ENCODE measurements at regions not wholly inside any gene's neighbourhood (a gene's known extent, or its start where the extent isn't known, plus 50 kb on each side); places are given as distances from the start of the nearest gene placed in this dataset.

- no peak overlapping the region for H2BK5ac ChIP-seq (ENCODE audit: insufficient read length, low read length)
- H3K4me2 ChIP-seq (ENCODE audit: insufficient read depth, insufficient read length, low read length): no peak overlapping the region
- no peaks in the 10 kb centered on the region for H3K27me3 Mint-ChIP-seq (ENCODE audit: low read depth)
- no peaks in the 10 kb centered on the region for H3K4me1 ChIP-seq (ENCODE audit: insufficient read depth, low read length)
- no peak overlapping the region for H3K9ac ChIP-seq (ENCODE audit: extremely low read depth, insufficient read length, low read length)
- H3K23me2 ChIP-seq (ENCODE audit: insufficient read length, low read depth, low read length, poor library complexity, severe bottlenecking): no peaks in the 10 kb centered on the region
- no peak overlapping the region for H3K18ac ChIP-seq (ENCODE audit: insufficient read length, low read depth, low read length)
- H3K4ac ChIP-seq (ENCODE audit: low read depth, low read length): no peak overlapping the region
- no peaks in the 10 kb centered on the region for H3K79me1 ChIP-seq (ENCODE audit: insufficient read depth, low read depth, low read length, poor library complexity, severe bottlenecking)
- no peak overlapping the region for H4K5ac ChIP-seq (ENCODE audit: insufficient read length, low read depth, low read length)
- no peaks in the 10 kb centered on the region for H3K27me3 ChIP-seq (ENCODE audit: insufficient read depth, low read length)
- no peak overlapping the region for H4K8ac ChIP-seq (replicated peaks; ENCODE audit: insufficient read length, low read depth, low read length)
- no peak overlapping the region for H4K91ac ChIP-seq (ENCODE audit: insufficient read length, low read depth, low read length)
- no peak overlapping the region for H2BK20ac ChIP-seq (ENCODE audit: low read depth, low read length, poor library complexity, severe bottlenecking)
- peak overlapping the region in 1 of 3 experiments; percentile 37; a peak in 2 of 7 replicates for H3K27ac Mint-ChIP-seq
- no peaks in the 10 kb centered on the region for H3K79me2 ChIP-seq (ENCODE audit: insufficient read depth, low read length)
- H3K27ac ChIP-seq (ENCODE audit: insufficient read length, low read depth, low read length): no peak overlapping the region
- no peaks in the 10 kb centered on the region for H3K9me3 ChIP-seq (ENCODE audit: control insufficient read depth, low read depth, low read length)
- H3K9me3 Mint-ChIP-seq: peaks cover 7 to 12% of the 10 kb centered on the region in 2 experiments; a peak in 4 of 5 replicates
- H3T11ph ChIP-seq (ENCODE audit: low read length): no peak overlapping the region
- H3K4me1 Mint-ChIP-seq: peaks cover 21 to 23% of the 10 kb centered on the region in 2 experiments
- no peak for TF ChIP-seq CTCF (conservative IDR thresholded peaks at IDR 0.05)
- no peaks in the 10 kb centered on the region for H4K20me1 ChIP-seq (ENCODE audit: control insufficient read depth, insufficient read depth, insufficient read length)
- H2BK120ac ChIP-seq (ENCODE audit: low read depth, low read length, poor library complexity, severe bottlenecking): no peak overlapping the region
- H3K23ac ChIP-seq (ENCODE audit: insufficient read length, low read depth, low read length): no peak overlapping the region
- H2AK5ac ChIP-seq (ENCODE audit: insufficient read length, low read length): no peak overlapping the region
- DNase-seq: no peak
- no peak overlapping the region for H3K56ac ChIP-seq (ENCODE audit: insufficient read length, low read depth, low read length)
- H3K36me3 Mint-ChIP-seq (ENCODE audit: insufficient read depth in 1 of 3, low read depth in 3 of 3): peaks cover 3 to 10% (median 7%) of the 10 kb centered on the region in 3 experiments; a peak in 6 of 7 replicates
- no peak overlapping the region for H2BK12ac ChIP-seq (ENCODE audit: insufficient read length, low read depth, low read length)
- peak overlapping the region in 1 of 2 experiments; percentile 22; a peak in 1 of 5 replicates for H3K4me3 Mint-ChIP-seq
- no peak overlapping the region for H2BK15ac ChIP-seq (ENCODE audit: low read depth, low read length)
- H3K14ac ChIP-seq (ENCODE audit: insufficient read depth, low read length): no peak overlapping the region
- WGBS (ENCODE audit: extremely low coverage, insufficient read length, low lambda C conversion rate): no CpG with 5 or more reads among the region's 2 CpGs
- no peak overlapping the region for H2AFZ ChIP-seq (ENCODE audit: low read length)
Measured at GRCh38 chr3:109713288-109713687, 375.9 kb upstream of the DPPA4 start.

Measured in H9 (cell line).